ENCODE measurements at regions not wholly inside any gene's neighbourhood (a gene's known extent, or its start where the extent isn't known, plus 50 kb on each side); places are given as distances from the start of the nearest gene placed in this dataset.

- ATAC-seq (ENCODE audit: insufficient read depth, low FRiP score) (no peak), DNase-seq (no peak)
- peaks cover 0 to 6% (median 0%) of the 10 kb centered on the region in 3 donors for H3K27me3 ChIP-seq (ENCODE audit: control insufficient read depth in 3 of 3, insufficient read depth in 3 of 3, low read length in 2 of 3)
- H3K4me3 ChIP-seq: no peak overlapping the region
- peaks cover 0 to 16% (median 7%) of the 10 kb centered on the region in 4 donors for H3K9me3 ChIP-seq (ENCODE audit: control insufficient read depth in 4 of 4, insufficient read depth in 3 of 4, low read length in 3 of 4)
- no peak overlapping the region for H3K9ac ChIP-seq (ENCODE audit: insufficient read depth in 1 of 2, low read length in 2 of 2)
- H3K36me3 ChIP-seq (ENCODE audit: control insufficient read depth in 4 of 4, insufficient read depth in 4 of 4, low read length in 4 of 4): no peaks in the 10 kb centered on the region
- no peaks in the 10 kb centered on the region for H3K4me1 ChIP-seq (ENCODE audit: control insufficient read depth in 5 of 5, insufficient read depth in 5 of 5, low read length in 5 of 5)
- H3K27ac ChIP-seq (ENCODE audit: low read depth in 1 of 2, low read length in 1 of 2): no peak overlapping the region
- WGBS, 2 donors: 90 to 93% methylated on average over 10 of the region's 10 CpGs
- no peak for TF ChIP-seq CTCF (IDR thresholded peaks at IDR 0.05; ENCODE audit: control extremely low read depth, extremely low read depth)
These were observed 73.2 kb upstream of the NKX1-1 start for GRCh38 chr4:1479454-1479853.

- no peaks in the 10 kb centered on the region for H3K4me1 ChIP-seq (ENCODE audit: control insufficient read depth in 5 of 5, insufficient read depth in 5 of 5, low read length in 5 of 5)
- no peak for TF ChIP-seq CTCF (IDR thresholded peaks at IDR 0.05; ENCODE audit: control extremely low read depth, extremely low read depth)
- H3K9ac ChIP-seq (ENCODE audit: insufficient read depth in 1 of 2, low read length in 2 of 2): no peak overlapping the region
- no peak overlapping the region for H3K4me3 ChIP-seq
- WGBS, 2 donors: 47 to 63% methylated on average over 9 to 10 of the region's 10 CpGs
- ATAC-seq (ENCODE audit: insufficient read depth, low FRiP score): no peak
- H3K27ac ChIP-seq (ENCODE audit: low read depth in 1 of 2, low read length in 1 of 2): no peak overlapping the region
- no peaks in the 10 kb centered on the region for H3K36me3 ChIP-seq (ENCODE audit: control insufficient read depth in 4 of 4, insufficient read depth in 4 of 4, low read length in 4 of 4)
- peak in 1 of 3 donors; percentile 11 for DNase-seq
- peaks cover 0 to 12% (median 0%) of the 10 kb centered on the region in 3 donors for H3K27me3 ChIP-seq (ENCODE audit: control insufficient read depth in 3 of 3, insufficient read depth in 3 of 3, low read length in 2 of 3)
- H3K9me3 ChIP-seq (ENCODE audit: control insufficient read depth in 4 of 4, insufficient read depth in 3 of 4, low read length in 3 of 4): peaks cover 0 to 16% (median 7%) of the 10 kb centered on the region in 4 donors
These were observed 72.6 kb upstream of the NKX1-1 start for GRCh38 chr4:1478766-1479355.

GRCh38 chr4:1477045-1477840 is 71.0 kb upstream of the NKX1-1 start:
- Histone ChIP-seq H3K9me3 (ENCODE audit: control insufficient read depth in 4 of 4, insufficient read depth in 3 of 4, low read length in 3 of 4) (peaks cover 0 to 16% (median 7%) of the 10 kb centered on the region in 4 donors), H3K9ac (ENCODE audit: insufficient read depth in 1 of 2, low read length in 2 of 2) (no peak overlapping the region), H3K4me1 (ENCODE audit: control insufficient read depth in 5 of 5, insufficient read depth in 5 of 5, low read length in 5 of 5) (no peaks in the 10 kb centered on the region), H3K27me3 (ENCODE audit: control insufficient read depth in 3 of 3, insufficient read depth in 3 of 3, low read length in 2 of 3) (peaks cover 2 to 22% (median 9%) of the 10 kb centered on the region in 3 donors), H3K27ac (ENCODE audit: low read depth in 1 of 2, low read length in 1 of 2) (no peak overlapping the region), H3K4me3 (no peak overlapping the region), H3K36me3 (ENCODE audit: control insufficient read depth in 4 of 4, insufficient read depth in 4 of 4, low read length in 4 of 4) (no peaks in the 10 kb centered on the region)
- no peak for ATAC-seq (ENCODE audit: insufficient read depth, low FRiP score)
- TF ChIP-seq CTCF (IDR thresholded peaks at IDR 0.05; ENCODE audit: control extremely low read depth, extremely low read depth): no peak
- no peak for DNase-seq
- 90 to 92% methylated on average over 18 of the region's 18 CpGs for WGBS, 2 donors
